ENCODE measurements at regions not wholly inside any gene's neighbourhood (a gene's known extent, or its start where the extent isn't known, plus 50 kb on each side); places are given as distances from the start of the nearest gene placed in this dataset.

GRCh38 chr13:83935566-83935965, 53.3 kb upstream of the SLITRK1 start:
- H3K4me3 ChIP-seq = no peak overlapping the region
- no peaks in the 10 kb centered on the region for H3K4me1 ChIP-seq (ENCODE audit: insufficient read depth)
- DNase-seq = no peak
- TF ChIP-seq POLR2A (IDR thresholded peaks at IDR 0.05) = no peak
- intact Hi-C loops (cut with DNase I) = no loop called here
- H3K9me3 ChIP-seq = no peaks in the 10 kb centered on the region
- no peaks in the 10 kb centered on the region for H3K27me3 ChIP-seq
- H3K36me3 ChIP-seq = no peaks in the 10 kb centered on the region
- no peak overlapping the region for H3K27ac ChIP-seq
- 69 to 81% (median 80%) methylated on average over 6 of the region's 6 CpGs for WGBS, 3 donors
